Ovary (tissue), 7 donors: ENCODE measurements at regions not wholly inside any gene's neighbourhood (a gene's known extent, or its start where the extent isn't known, plus 50 kb on each side); places are given as distances from the start of the nearest gene placed in this dataset.

ENCODE experiments used
- DNase-seq, 5 donors: peaks; one replicate each; pipeline ENCODE4 v3.0.0-alpha.2; 2019 to 2020
- H3K27ac ChIP-seq, 2 donors: fragments of 200-600 bp; one replicate each; pipeline versions ENCODE4 v1.5.1 to v1.8.0; 2019 to 2022
- H3K27me3 ChIP-seq: fragments of 200-600 bp; one replicate; pipeline ENCODE4 v1.8.0; 2022
- H3K36me3 ChIP-seq: fragments of 200-600 bp; sonication (generic); one replicate; pipeline ENCODE4 v1.5.1; 2019
- H3K4me1 ChIP-seq: one replicate; pipeline ENCODE4 v1.8.1; 2013; ENCODE audit warnings: mild to moderate bottlenecking, moderate library complexity; ENCODE audit not compliant: insufficient read depth
- H3K4me3 ChIP-seq: fragments of 200-600 bp; sonication (generic); one replicate; pipeline ENCODE4 v1.5.1; 2017
- H3K9me3 ChIP-seq, 2 donors: fragments of 200-600 bp in 1 of 2; sonication (generic) in 1 of 2; one replicate each; pipeline versions ENCODE4 v1.5.1 to v1.8.1; 2013 to 2019; ENCODE audit warnings: mild to moderate bottlenecking in 1 of 2, moderate library complexity in 1 of 2
- CTCF ChIP-seq, 3 donors: fragments of 450-650 bp in 2 of 3; fragments of 200-600 bp in 1 of 3; IDR thresholded peaks; one replicate each; pipeline versions ENCODE4 v1.5.1 to v1.8.0; 2016 to 2022; ENCODE audit warnings: antibody characterized with exemption in 3 of 3, mild to moderate bottlenecking in 1 of 3
- EP300 ChIP-seq: sonication (generic); formaldehyde crosslinking; IDR thresholded peaks from one replicate; pipeline ENCODE4 v1.6.1; 2017; ENCODE audit warnings: antibody characterized with exemption
- POLR2A ChIP-seq: fragments of 450-650 bp; IDR thresholded peaks from one replicate; pipeline ENCODE4 v1.6.1; 2017; ENCODE audit warnings: antibody characterized with exemption, mild to moderate bottlenecking, moderate library complexity
- WGBS, 3 donors: extraction: QIAGEN DNeasy Blood & Tissue Kit in 1 of 3; methylation state at CpG; one replicate each; pipeline versions ENCODE4 v1.1.5 to v1.1.7; 2013 to 2017; 5-methylcytosine and 5-hydroxymethylcytosine counted together
- intact Hi-C, 4 donors: fragments of 100-400 bp; cut with DNase I; formaldehyde crosslinking; loops; one replicate each; pipeline versions ENCODE4 v1.11.0 to v1.15.1; 2022 to 2023
- donor health status: DM: no; HTN: no; CAD: no; lungs with moderate emphysema.
- donor health status: DM: no; HTN: no; CAD: no.
- donor health status: Bipolar disorder and iron deficiency.
- donor health status: DM: no; HTN: no; CAD: no.
- donor health status: DM: yes; HTN: yes; CAD: no.

- no peak for TF ChIP-seq CTCF (IDR thresholded peaks at IDR 0.05)
- TF ChIP-seq EP300 = no peak
- TF ChIP-seq POLR2A = no peak
- intact Hi-C loops = loop anchor here in 1 of 4 donors (5.0 to 10.0 kb wide), 2 partner anchors 154 to 492 kb away; no protein-coding TSS in a partner anchor
- no peaks in the 10 kb centered on the region for H3K4me1 ChIP-seq
- no peaks in the 10 kb centered on the region for H3K36me3 ChIP-seq
- H3K27ac ChIP-seq = no peak overlapping the region
- no peak for DNase-seq
- 81 to 86% (median 83%) methylated on average over 26 of the region's 26 CpGs for WGBS, 3 donors
- no peaks in the 10 kb centered on the region for H3K9me3 ChIP-seq
- H3K4me3 ChIP-seq = no peak overlapping the region
- H3K27me3 ChIP-seq = no peaks in the 10 kb centered on the region
Measured at GRCh38 chr21:41622831-41623548, 115.0 kb upstream of the TMPRSS2 start.

GRCh38 chr21:41622201-41622600 lies 114.2 kb upstream of the TMPRSS2 start:
- no peak overlapping the region for H3K4me3 ChIP-seq
- H3K4me1 ChIP-seq = no peaks in the 10 kb centered on the region
- intact Hi-C loops = loop anchor here in 1 of 4 donors (5.0 to 10.0 kb wide), 2 partner anchors 155 to 493 kb away; no protein-coding TSS in a partner anchor
- DNase-seq = no peak
- no peaks in the 10 kb centered on the region for H3K36me3 ChIP-seq
- no peak overlapping the region for H3K27ac ChIP-seq
- 78 to 85% (median 85%) methylated on average over 10 of the region's 10 CpGs for WGBS, 3 donors
- no peaks in the 10 kb centered on the region for H3K27me3 ChIP-seq
- no peaks in the 10 kb centered on the region for H3K9me3 ChIP-seq
- TF ChIP-seq CTCF (IDR thresholded peaks at IDR 0.05) (no peak), POLR2A (no peak), EP300 (no peak)

GRCh38 chr21:41621513-41621912 lies 113.6 kb upstream of the TMPRSS2 start:
- intact Hi-C loops = loop anchor here in 1 of 4 donors (5.0 to 10.0 kb wide), 2 partner anchors 156 to 493 kb away; no protein-coding TSS in a partner anchor
- no peak for TF ChIP-seq CTCF (IDR thresholded peaks at IDR 0.05)
- Histone ChIP-seq H3K4me1 (no peaks in the 10 kb centered on the region), H3K9me3 (no peaks in the 10 kb centered on the region), H3K4me3 (no peak overlapping the region), H3K36me3 (no peaks in the 10 kb centered on the region), H3K27me3 (no peaks in the 10 kb centered on the region), H3K27ac (no peak overlapping the region)
- WGBS, 3 donors = 49 to 56% (median 54%) methylated on average over 10 of the region's 10 CpGs
- no peak for DNase-seq

- no peaks in the 10 kb centered on the region for H3K27me3 ChIP-seq
- no peak for TF ChIP-seq EP300
- TF ChIP-seq CTCF (IDR thresholded peaks at IDR 0.05) = no peak
- TF ChIP-seq POLR2A = no peak
- H3K27ac ChIP-seq = no peak overlapping the region
- H3K9me3 ChIP-seq = no peaks in the 10 kb centered on the region
- 54 to 66% (median 61%) methylated on average over 8 of the region's 8 CpGs for WGBS, 3 donors
- H3K4me3 ChIP-seq = no peak overlapping the region
- no peak for DNase-seq
- intact Hi-C loops = loop anchor here in 1 of 4 donors (5.0 to 10.0 kb wide), 2 partner anchors 156 to 494 kb away; no protein-coding TSS in a partner anchor
- no peaks in the 10 kb centered on the region for H3K4me1 ChIP-seq
- no peaks in the 10 kb centered on the region for H3K36me3 ChIP-seq
Measured at GRCh38 chr21:41620982-41621381, 113.0 kb upstream of the TMPRSS2 start.
